OCI-LY7 (cell line): ENCODE measurements at regions not wholly inside any gene's neighbourhood (a gene's known extent, or its start where the extent isn't known, plus 50 kb on each side); places are given as distances from the start of the nearest gene placed in this dataset.

Experiments
- BruUV-seq: library from RNA; stranded (reverse); fragments of 400-500 nt; replicated peaks from 2 replicates; lab custom pipeline; 2021; lab: Mats Ljungman, UMichigan
- CTCF ChIA-PET: fragments of 300-600 bp; sonication (Branson Sonifier 250); formaldehyde crosslinking; loops from one replicate; lab custom pipeline; 2022; ENCODE audit warnings: antibody characterized with exemption; ENCODE audit not compliant: unreplicated experiment; lab: Charles Lee
- POLR2A ChIA-PET: fragments of 300-600 bp; sonication (Branson Sonifier 250); formaldehyde crosslinking; loops from one replicate; lab custom pipeline; 2022; ENCODE audit warnings: antibody characterized with exemption; lab: Charles Lee
- DNase-seq: peaks from one replicate; pipeline ENCODE4 v3.0.0-alpha.2; 2015; ENCODE audit warnings: low spot score
- H2AFZ ChIP-seq: fragments of 200-600 bp; sonication (generic), shearing (Covaris generic); 2 replicates; pipeline ENCODE4 v1.6.1; 2014; ENCODE audit warnings: mild to moderate bottlenecking, antibody characterized with exemption, low read length, moderate library complexity
- H3K27ac ChIP-seq: fragments of 200-600 bp; sonication (generic); 2 replicates; pipeline ENCODE4 v1.5.1; 2014; ENCODE audit warnings: mixed run types, low read depth, mild to moderate bottlenecking, moderate library complexity, low read length, inconsistent platforms; ENCODE audit not compliant: poor library complexity, severe bottlenecking
- H3K36me3 ChIP-seq: fragments of 200-600 bp; sonication (generic); 2 replicates; pipeline ENCODE4 v1.6.1; 2014; ENCODE audit warnings: mild to moderate bottlenecking, antibody characterized with exemption, low read length, moderate library complexity, mixed read lengths; ENCODE audit not compliant: insufficient read depth
- H3K4me1 ChIP-seq: fragments of 200-600 bp; sonication (generic); 2 replicates; pipeline ENCODE4 v1.5.1; 2014; ENCODE audit warnings: mild to moderate bottlenecking, low read length; ENCODE audit not compliant: insufficient read depth, poor library complexity, severe bottlenecking
- H3K4me2 ChIP-seq: fragments of 200-600 bp; sonication (generic); 2 replicates; pipeline ENCODE4 v1.6.1; 2014; ENCODE audit warnings: mild to moderate bottlenecking, low read length
- H3K4me3 ChIP-seq: fragments of 200-600 bp; sonication (generic); 2 replicates; pipeline ENCODE4 v1.5.1; 2014; ENCODE audit warnings: mild to moderate bottlenecking, low read depth, low read length; ENCODE audit not compliant: poor library complexity, severe bottlenecking
- H3K79me2 ChIP-seq: fragments of 200-600 bp; sonication (generic); 2 replicates; pipeline ENCODE4 v1.6.1; 2016; ENCODE audit warnings: low read depth, mild to moderate bottlenecking, low read length, moderate library complexity, mixed read lengths; ENCODE audit not compliant: insufficient read depth
- H3K9me2 ChIP-seq: fragments of 200-600 bp; sonication (generic); 2 replicates; pipeline ENCODE4 v1.6.1; 2016; ENCODE audit warnings: mild to moderate bottlenecking, low read length, mixed read lengths; ENCODE audit not compliant: insufficient read depth
- H3K9me3 ChIP-seq: fragments of 200-600 bp; sonication (generic); 2 replicates; pipeline ENCODE4 v1.6.1; 2014; ENCODE audit warnings: mild to moderate bottlenecking, mixed run types, low read length, mixed read lengths
- H4K20me1 ChIP-seq: fragments of 200-600 bp; sonication (generic); 2 replicates; pipeline ENCODE4 v1.6.1; 2014; ENCODE audit warnings: mild to moderate bottlenecking, antibody characterized with exemption, low read length, moderate library complexity, mixed read lengths; ENCODE audit not compliant: insufficient read depth
- CTCF ChIP-seq: fragments of 200-600 bp; sonication (generic); conservative IDR thresholded peaks from 2 replicates; pipeline ENCODE4 v1.5.1; 2014; ENCODE audit warnings: mild to moderate bottlenecking, antibody characterized with exemption, low read length, moderate library complexity, mixed read lengths
- EZH2phosphoT487 ChIP-seq: fragments of 200-600 bp; sonication (generic); IDR thresholded peaks from 2 replicates; pipeline ENCODE4 v1.6.1; 2018; ENCODE audit warnings: low read depth, borderline replicate concordance, mild to moderate bottlenecking, mixed run types, antibody characterized with exemption, low read length, moderate library complexity, mixed read lengths
- intact Hi-C: fragments of 100-400 bp; cut with micrococcal nuclease; formaldehyde crosslinking; loops from one replicate; pipeline ENCODE4 v1.10.0; 2022; ENCODE audit not compliant: unreplicated experiment

GRCh38 chr10:91021901-91022300 lies 101.0 kb upstream of the ANKRD1 start:
- no TSS peak for BruUV-seq

GRCh38 chr10:91022390-91022789 lies 101.5 kb upstream of the ANKRD1 start:
- H4K20me1 ChIP-seq: no peaks in the 10 kb centered on the region
- no peak overlapping the region for H3K27ac ChIP-seq
- POLR2A ChIA-PET: interaction anchor here (0.8 kb wide), 1 partner anchor 10 kb away, joined by 3 read pairs; no protein-coding TSS in a partner anchor
- intact Hi-C loops: no loop called here
- CTCF ChIA-PET: no interaction called here
- no TSS peak for BruUV-seq
- H3K4me1 ChIP-seq: no peaks in the 10 kb centered on the region
- no peak overlapping the region for H3K4me3 ChIP-seq
- H3K9me2 ChIP-seq: no peaks in the 10 kb centered on the region
- no peak overlapping the region for H2AFZ ChIP-seq
- H3K4me2 ChIP-seq: no peak overlapping the region
- no peak for DNase-seq
- H3K9me3 ChIP-seq: no peaks in the 10 kb centered on the region
- TF ChIP-seq EZH2phosphoT487 (no peak), CTCF (no peak)
- no peaks in the 10 kb centered on the region for H3K79me2 ChIP-seq
- no peaks in the 10 kb centered on the region for H3K36me3 ChIP-seq

More at GRCh38 chr10:91021901-91022300, 101.0 kb upstream of the ANKRD1 start:
- POLR2A ChIA-PET: interaction anchor here (0.6 kb wide), 1 partner anchor 610 kb away, joined by 3 read pairs; no protein-coding TSS in a partner anchor
- Histone ChIP-seq H3K4me3 (no peak overlapping the region), H4K20me1 (no peaks in the 10 kb centered on the region), H3K36me3 (no peaks in the 10 kb centered on the region), H2AFZ (no peak overlapping the region), H3K4me1 (no peaks in the 10 kb centered on the region), H3K4me2 (no peak overlapping the region), H3K27ac (no peak overlapping the region), H3K79me2 (no peaks in the 10 kb centered on the region), H3K9me3 (no peaks in the 10 kb centered on the region), H3K9me2 (no peaks in the 10 kb centered on the region)
- CTCF ChIA-PET: no interaction called here
- DNase-seq: no peak
- intact Hi-C loops: no loop called here
- no peak for TF ChIP-seq EZH2phosphoT487
- no peak for TF ChIP-seq CTCF

GRCh38 chr10:91022924-91023699 lies 102.2 kb upstream of the ANKRD1 start:
- Histone ChIP-seq H3K9me3 (no peaks in the 10 kb centered on the region), H3K4me1 (no peaks in the 10 kb centered on the region), H3K4me2 (no peak overlapping the region), H2AFZ (no peak overlapping the region), H3K27ac (no peak overlapping the region), H3K36me3 (no peaks in the 10 kb centered on the region), H3K9me2 (no peaks in the 10 kb centered on the region), H3K4me3 (no peak overlapping the region), H3K79me2 (no peaks in the 10 kb centered on the region), H4K20me1 (no peaks in the 10 kb centered on the region)
- ChIA-PET POLR2A (interaction anchor here (0.8 kb wide), 1 partner anchor 10 kb away, joined by 3 read pairs; no protein-coding TSS in a partner anchor), CTCF (no interaction called here)
- intact Hi-C loops: no loop called here
- no TSS peak for BruUV-seq
- TF ChIP-seq EZH2phosphoT487 (no peak), CTCF (no peak)
- no peak for DNase-seq
